GM11168 (cell line): ENCODE measurements at regions not wholly inside any gene's neighbourhood (a gene's known extent, or its start where the extent isn't known, plus 50 kb on each side); places are given as distances from the start of the nearest gene placed in this dataset.

Experiments used
- in situ Hi-C: fragments of 300-500 bp; cut with MboI; formaldehyde crosslinking; loops from one replicate; pipeline ENCODE4 v1.12.0; 2022; ENCODE audit warnings: low sequenced_read_pairs; ENCODE audit not compliant: unreplicated experiment

- in situ Hi-C loops = no loop called here
These were observed 335.8 kb upstream of the GOLIM4 start for GRCh38 chr3:168431491-168431890.

DNA sequence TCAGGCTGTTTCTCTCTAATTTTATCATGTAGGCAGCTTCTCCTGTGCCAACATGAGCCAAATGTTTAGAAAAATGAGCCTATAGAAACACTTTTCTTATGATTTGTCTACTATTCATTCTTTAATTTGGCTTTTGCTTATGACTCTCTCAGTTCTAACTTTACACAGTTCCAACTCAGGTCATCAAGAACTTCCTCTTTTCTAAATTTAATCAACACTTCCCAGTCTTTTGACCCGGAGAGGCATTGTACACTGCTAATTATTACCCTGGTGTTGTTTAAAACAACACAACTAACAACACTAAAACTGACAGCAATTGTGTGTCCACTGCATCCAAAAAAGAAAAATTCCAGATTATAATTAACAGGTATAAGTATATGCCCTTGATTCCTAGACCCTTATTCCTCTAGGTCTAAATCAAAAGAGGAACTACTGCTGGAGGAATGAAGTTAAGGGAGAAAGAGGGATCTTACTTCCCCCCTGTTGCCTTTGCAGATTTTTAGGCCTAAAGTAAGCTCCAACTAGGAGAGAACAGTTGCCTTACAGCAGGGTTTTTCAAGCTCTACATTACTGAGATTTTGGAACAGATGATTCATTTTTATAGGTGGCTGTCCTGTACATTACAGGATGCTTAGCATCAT lies 332.2 kb upstream of the GOLIM4 start:
- in situ Hi-C loops = no loop called here

- in situ Hi-C loops = no loop called here
These were observed 331.4 kb upstream of the GOLIM4 start for GRCh38 chr3:168427156-168427555.

GRCh38 chr3:168425936-168426595 lies 330.3 kb upstream of the GOLIM4 start:
- in situ Hi-C loops = no loop called here

DNA sequence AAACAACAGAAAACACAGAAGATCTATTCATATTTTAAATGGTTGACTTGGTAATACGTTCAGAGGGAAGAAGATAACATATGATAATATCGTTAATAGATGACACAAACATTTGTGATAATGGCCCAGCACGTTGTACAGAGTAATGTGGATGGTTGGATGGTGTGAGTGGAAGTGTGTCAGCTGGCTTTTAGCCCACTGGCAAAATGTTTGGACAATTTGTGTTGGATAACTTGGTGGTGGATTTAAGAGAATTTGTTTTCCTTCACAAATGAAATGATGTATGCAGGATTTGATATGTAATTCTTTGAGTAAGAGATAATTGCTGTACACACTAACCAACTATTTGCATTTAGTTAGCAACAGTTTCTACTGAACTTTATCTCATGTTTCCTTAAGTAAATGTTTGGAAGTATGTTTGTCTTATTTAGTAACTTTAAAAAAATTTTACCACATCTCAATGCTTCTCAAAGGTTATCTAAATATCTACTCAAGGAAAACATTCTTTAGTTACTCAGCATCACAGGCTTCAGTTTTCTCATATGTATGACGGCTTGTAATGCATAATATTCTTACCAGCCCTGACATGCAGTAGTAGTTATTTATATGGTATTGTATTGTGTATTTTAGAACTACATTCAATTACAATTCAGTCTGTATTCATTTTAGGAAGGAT lies 328.5 kb upstream of the GOLIM4 start:
- in situ Hi-C loops = no loop called here

GRCh38 chr3:168422843-168423242 lies 327.1 kb upstream of the GOLIM4 start:
- in situ Hi-C loops = no loop called here

DNA sequence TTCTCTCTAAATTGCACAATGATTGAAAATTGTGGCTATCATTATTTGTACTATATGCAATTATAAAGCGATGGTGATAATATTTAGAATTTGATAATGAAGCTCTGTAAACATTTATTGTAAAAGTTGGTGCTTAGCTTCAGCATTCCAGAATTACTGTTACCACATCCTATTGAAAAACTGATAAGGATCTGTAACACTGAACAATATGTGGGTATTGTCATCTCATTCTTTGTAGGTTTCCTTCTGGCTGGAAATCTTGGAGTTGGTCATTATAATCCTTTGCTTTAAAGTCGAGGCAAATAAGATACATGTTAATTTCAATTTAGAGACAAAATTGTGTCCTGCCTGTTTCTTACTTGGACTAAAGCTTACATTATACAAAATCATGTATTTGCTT lies 323.4 kb upstream of the GOLIM4 start:
- in situ Hi-C loops = no loop called here

DNA sequence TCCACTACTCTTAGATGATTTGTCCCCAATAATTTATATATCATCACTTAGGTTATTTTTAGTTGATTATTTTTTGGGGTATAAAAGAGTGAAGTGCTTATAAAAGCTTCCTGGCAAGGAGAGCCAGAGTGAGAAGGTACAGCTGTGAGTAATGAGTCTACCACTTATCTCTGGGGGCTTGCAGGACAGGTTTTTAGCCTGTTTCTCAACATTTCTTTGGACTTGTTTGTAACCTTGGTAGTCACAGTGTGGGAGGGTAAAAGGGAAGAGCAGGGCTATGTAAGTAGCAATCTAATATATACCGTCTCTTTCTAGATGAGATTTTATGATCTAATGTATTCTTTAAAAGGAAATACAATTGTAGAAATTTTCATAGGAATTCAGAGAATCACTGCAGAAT lies 321.3 kb upstream of the GOLIM4 start:
- in situ Hi-C loops = no loop called here

DNA sequence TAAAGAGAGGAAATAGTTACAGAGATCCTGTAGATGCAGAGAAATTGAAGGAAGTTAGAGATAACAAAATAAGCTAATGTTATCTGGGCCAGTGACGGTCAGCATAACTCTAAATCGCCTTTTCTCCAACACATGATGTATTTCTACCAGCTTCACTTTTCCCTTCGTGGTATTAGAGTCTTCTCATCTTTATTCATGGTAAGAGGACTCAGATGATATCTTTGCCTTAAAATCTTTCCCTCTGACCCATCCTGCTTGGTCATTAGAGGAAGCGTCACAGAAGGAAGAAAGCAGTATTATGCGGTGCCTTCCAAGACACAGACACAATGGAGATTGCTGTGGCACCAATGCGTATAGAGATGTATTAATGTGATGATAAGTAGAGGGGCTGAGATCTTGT lies 320.7 kb upstream of the GOLIM4 start:
- in situ Hi-C loops = no loop called here

DNA sequence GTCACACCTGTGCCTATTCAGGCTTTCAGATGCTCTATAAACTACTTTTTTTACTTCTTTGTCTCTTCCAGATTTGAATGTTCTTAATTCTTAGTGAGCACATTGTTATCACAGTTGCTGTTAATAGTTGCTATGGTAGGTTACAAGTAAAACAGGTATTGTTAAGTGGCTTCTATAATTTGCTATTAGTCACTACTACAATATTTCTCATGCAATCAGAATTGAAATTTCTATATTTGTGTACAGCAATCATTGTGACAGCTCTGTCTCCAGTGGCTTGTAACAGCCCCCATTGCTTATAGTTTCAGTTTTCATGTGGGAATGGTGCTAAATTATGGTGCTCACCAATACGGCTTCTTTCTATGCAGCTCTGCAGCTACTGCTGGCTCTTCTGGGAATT lies 318.4 kb upstream of the GOLIM4 start:
- in situ Hi-C loops = no loop called here

DNA sequence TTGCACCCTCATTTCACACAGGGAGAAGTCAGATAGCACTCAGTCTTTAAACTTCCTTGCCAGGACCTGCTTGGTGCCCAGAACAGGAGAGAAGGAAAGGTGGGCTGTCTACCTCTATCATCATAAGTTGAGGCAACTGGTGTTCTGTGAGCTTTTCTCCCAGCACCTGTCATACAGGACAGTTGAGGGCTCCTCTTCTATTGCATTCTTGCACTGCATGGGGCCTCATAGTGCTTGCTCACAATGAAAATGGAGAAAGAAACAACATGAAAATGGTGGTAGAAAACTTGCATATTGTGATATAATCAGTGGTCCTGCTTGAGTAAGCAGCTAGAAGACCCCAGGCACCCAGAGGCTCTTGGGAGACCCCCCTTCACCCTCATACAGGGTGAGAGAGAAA lies 311.7 kb upstream of the GOLIM4 start:
- in situ Hi-C loops = no loop called here

- in situ Hi-C loops = no loop called here
These were observed 309.6 kb upstream of the GOLIM4 start for GRCh38 chr3:168405288-168405687.

DNA sequence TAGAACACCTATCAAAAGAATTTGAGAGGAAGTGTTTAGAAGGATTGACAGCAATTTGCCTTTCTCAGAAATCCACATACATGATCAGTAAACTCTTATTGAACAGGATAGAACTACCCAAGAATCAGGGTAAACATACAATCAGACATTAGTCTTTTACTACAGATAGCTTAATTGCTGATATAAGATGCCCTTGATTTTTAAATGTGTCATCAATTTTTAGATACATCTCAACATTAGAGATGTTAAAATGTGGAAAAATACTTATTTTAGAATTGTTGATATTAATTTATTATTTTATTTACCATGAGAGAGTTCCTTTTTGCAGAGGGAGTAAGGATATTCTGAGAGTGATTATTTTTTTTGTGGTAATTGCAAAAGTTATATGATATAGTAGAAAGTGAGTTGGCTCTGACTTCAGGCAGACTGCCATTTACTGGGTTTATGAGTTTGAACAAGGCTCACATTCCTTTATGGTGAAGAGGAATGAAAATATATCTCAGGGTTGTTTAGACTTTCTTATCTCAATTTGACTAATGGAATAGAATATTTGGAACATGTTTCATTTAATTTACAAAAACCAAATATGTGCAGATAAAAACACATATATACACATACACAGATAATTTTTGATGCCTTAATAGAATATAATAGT lies 302.8 kb upstream of the GOLIM4 start:
- in situ Hi-C loops = no loop called here

DNA sequence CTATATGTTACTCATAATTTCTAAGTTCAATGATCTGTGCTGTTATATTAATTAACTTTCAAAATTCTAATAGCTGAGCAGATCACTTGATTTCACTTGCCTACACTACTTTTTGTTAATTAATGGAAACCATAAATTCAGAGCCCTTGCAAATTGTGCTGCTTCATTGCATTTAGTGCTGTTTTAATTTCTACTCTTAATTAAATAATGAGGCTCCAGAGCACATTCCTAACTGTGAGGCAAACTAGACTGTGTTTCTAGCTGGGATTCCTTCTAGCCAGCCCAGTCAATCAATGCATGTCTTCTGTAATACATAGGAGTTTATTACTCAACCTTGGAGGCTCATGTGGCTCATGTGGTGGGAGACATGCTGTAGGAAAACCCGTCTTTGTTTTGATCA lies 301.1 kb upstream of the GOLIM4 start:
- in situ Hi-C loops = no loop called here

DNA sequence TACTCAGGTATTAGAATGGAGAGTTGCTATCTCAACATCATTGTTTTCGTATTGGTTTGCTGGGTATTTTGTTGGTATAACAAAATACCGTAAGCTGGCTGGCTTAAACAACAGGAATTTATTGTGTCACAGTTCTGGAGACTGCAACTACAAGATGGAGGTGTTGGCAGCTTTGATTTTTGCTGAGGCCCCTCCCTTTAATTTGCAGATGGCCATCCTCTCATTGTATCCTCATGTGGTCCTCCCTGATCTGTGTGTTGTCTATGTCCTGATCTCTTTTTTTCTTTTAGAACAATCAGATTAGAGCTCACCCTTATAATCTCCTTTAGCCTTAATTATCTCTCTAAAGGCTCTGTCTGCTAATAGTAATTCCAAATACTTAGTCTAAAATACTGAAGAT lies 299.8 kb upstream of the GOLIM4 start:
- in situ Hi-C loops = no loop called here

GRCh38 chr3:168394439-168394838 lies 298.7 kb upstream of the GOLIM4 start:
- in situ Hi-C loops = no loop called here

DNA sequence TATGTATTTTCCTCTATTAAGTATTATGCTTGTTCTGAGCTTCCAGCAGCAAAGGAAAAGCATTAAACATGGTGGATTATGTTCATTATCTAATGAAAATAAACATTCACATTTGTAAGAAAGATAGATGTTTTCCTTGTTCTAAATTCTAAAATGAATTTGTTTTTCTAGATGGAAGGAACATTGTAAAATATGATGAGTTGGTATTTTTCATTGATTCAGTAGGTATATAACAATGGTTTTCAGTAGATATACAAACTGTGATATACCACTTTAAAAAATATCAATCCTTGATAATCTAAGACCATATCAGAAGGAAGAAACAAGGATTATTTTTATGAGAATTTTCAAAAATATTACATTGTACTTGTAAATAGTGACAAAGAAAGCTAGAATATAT lies 290.6 kb upstream of the GOLIM4 start:
- in situ Hi-C loops = no loop called here

- in situ Hi-C loops = no loop called here
These were observed 289.3 kb upstream of the GOLIM4 start for GRCh38 chr3:168384990-168385389.

DNA sequence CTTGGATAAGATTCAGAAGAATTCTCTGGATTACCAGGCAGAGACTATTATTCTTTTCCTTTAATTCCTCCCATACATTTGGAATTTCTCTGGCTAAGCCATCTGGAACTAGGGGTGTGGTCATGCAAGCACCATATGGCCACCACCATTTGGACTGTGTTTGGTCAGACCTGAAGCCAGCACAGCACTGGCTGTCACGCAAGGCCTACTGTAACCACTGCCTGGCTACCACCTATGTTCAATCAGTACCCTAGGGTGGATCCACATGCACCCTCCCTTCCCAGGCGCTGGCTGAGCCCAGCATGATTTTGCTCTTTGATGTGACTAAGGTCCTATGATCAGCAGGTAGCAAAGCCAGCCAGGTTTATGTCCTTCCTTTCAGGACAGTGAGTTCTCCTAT lies 287.8 kb upstream of the GOLIM4 start:
- in situ Hi-C loops = no loop called here

- in situ Hi-C loops = no loop called here
These were observed 276.1 kb upstream of the GOLIM4 start for GRCh38 chr3:168371846-168372245.

DNA sequence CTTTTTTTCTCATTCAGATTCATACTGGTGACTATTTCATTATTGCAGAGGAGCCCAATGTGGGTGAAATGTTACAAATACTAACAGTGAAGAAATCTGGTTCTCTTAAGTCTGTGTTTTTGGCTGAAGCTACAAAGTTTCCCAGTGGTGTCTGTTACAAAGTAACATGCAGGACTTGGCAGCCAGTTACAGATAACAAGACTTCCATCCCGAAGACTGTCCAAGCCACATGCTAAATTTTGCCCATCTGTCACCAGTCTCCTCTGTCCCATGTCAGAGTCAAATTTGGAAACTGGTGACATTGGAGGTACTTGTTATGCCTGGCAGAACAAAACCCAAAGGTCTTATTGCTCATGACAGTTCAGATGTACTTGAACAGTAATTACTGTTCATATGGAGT lies 269.2 kb upstream of the GOLIM4 start:
- in situ Hi-C loops = no loop called here
